Superior temporal gyrus (tissue), 1 donor: ENCODE measurements at regions not wholly inside any gene's neighbourhood (a gene's known extent, or its start where the extent isn't known, plus 50 kb on each side); places are given as distances from the start of the nearest gene placed in this dataset.
A peak's percentile ranks its signal among the peaks of the same experiment; 100 is the strongest.
"Not testable (repeated sequence)": the region's sequence is repeated elsewhere in the genome, so short reads cannot be mapped to it uniquely, and the experiment has no call there.

Experiments used
- DNase-seq: peaks from one replicate; pipeline ENCODE4 v3.0.0-alpha.2; 2016; ENCODE audit errors: extremely low spot score

DNA sequence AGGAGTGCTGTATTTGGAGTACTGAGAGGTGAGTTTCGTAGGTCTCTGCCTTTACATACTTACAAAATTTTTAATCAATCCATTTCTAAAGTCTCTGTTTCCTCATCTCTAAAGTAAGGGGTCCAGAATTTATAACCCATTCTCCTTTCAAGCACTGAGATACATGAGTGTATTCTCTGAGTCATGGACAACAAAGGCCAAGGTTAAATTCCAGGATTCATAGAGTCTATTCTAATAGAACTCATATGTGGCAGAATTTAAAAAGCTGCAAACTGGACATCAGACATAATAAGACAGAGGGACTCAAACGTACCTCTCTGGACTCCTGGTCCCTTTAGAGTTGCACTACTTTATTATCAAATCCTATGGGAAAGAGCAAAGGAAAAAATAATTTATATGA is 112.5 kb upstream of the SLIT3 start:
- DNase-seq = no peak

DNA sequence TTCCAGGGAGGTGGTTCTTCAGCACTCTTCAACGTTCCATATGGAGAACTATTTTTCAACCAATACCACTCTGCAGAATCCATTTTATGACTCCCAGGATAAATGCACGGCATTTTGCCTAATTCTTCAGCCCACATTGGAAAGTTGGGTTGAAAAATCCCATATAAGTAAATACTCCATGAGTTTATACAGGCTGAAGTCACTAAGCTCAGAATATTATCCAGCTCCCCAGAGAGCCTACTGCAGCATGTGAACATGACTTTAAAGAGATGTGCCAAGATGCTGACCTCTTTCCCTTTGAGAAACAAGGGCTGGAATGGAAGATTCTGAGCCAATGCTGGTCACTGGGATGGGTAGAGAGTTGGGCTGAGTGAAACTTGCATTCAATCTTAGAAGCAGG is 111.9 kb upstream of the SLIT3 start:
- DNase-seq = no peak

DNA sequence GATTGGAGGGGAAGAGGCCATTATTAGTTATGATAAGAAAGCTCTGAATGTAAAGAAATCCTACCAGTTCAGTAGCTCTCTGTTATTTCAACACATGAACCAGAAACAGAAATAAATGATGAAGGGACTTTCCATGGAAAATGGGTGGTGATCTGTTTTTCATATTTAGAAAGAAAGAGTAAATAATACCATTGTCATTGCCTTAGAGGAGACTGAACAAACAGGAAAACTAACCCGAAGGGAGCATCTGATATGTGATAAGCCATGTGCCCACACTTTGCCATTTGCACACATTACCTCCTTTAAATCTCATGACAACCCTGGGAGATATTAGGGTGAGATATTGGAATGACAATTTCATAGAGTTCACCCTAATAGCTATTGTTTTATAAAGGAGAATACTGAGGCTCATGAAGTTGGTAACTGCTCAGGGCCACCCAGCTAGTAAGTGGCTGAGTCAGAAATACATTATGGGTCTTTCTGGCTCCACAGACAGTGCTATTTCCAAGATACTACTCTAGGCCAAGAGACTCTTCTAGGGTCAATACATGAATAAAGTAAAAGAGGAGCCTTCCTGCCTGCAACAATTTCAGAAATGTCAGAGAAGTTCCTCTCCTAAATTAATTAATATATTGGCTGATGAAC is 111.0 kb upstream of the SLIT3 start:
- DNase-seq = no peak

- DNase-seq = peak; percentile 48
These were observed 110.3 kb upstream of the SLIT3 start for GRCh38 chr5:169410996-169411783.

DNA sequence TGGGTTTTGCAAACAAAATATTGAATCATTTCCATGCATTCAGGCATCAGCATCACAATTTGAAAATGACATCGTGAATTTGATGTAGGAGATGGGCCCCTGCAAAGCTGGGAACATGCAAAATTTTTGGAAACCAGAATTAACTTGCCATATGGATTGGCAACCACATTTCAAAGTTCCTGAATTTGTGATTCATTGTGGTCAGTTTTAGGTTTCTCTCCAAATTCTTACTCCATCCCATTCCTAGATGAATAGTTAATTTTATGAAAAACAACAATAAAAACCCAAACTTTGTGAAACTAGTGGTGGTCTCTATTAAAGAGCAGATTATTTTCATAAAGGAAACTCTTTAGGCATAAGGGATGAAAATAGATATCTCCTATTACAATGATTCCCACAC is 107.8 kb upstream of the SLIT3 start:
- DNase-seq = no peak

- DNase-seq = no peak
These were observed 107.2 kb upstream of the SLIT3 start for GRCh38 chr5:169408171-169408570.

DNA sequence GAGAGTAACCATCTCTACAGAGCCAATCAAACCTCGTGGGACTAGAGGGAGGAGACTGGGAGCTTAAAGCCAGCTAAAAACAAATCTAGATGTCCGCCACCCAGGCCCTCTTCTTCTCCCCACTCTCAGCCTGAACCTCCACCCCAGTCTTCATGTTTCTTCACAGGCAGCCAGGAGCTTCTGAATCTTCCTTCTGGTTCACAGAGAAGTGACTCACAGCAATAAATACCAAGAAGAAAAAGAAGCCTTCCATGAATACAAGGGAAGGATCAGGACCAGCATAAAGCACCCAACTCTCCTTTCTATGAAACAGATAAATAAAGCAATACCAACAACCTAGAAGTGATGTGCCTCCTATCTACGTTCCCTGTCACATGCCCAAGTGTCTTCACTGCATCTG is 103.3 kb upstream of the SLIT3 start:
- no peak for DNase-seq

GRCh38 chr5:169398515-169398914 is 97.6 kb upstream of the SLIT3 start:
- no peak for DNase-seq

GRCh38 chr5:169395136-169395535 is 94.2 kb upstream of the SLIT3 start:
- DNase-seq = no peak

DNA sequence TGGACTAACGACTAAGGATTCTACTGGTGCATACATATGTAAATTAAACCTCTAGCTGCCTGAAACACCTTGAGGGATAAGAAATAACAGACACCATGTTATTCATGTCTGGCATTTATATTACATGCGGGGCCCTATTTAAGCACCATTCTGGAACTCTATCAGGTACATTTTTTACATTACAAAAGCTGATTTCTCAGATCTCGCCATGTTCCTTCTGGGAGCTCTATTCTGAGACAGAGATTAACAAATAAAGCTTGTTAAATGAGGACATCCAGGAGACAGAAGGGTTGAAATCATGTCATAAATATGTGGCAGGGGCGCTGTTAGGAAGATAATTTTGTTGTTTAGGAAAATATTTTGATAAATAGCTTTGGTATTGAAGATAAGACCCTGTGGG is 93.4 kb upstream of the SLIT3 start:
- DNase-seq = no peak

GRCh38 chr5:169393907-169394306 is 93.0 kb upstream of the SLIT3 start:
- no peak for DNase-seq

- no peak for DNase-seq
These were observed 89.3 kb upstream of the SLIT3 start for GRCh38 chr5:169390265-169390664.

DNA sequence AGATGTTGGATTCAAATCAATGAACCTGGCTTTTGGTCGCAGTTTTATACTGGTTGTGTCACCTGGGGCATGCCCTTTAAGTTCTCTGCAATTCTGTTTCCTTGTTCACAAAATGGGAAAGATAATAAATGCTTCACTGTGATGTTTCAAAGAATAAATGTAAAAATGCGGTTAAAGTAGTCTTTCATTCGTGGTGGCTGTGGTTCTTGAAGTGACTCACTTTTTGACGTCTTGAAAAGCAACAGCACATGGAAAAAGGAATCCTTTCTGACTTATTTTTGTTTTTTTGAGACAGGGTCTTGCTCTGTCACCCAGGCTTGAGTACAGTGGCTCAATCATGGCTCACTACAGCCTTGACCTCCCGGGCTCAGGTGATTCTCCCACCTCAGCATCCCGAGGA is 88.4 kb upstream of the SLIT3 start:
- DNase-seq = no peak

- no peak for DNase-seq
These were observed 84.7 kb upstream of the SLIT3 start for GRCh38 chr5:169385636-169386035.

DNA sequence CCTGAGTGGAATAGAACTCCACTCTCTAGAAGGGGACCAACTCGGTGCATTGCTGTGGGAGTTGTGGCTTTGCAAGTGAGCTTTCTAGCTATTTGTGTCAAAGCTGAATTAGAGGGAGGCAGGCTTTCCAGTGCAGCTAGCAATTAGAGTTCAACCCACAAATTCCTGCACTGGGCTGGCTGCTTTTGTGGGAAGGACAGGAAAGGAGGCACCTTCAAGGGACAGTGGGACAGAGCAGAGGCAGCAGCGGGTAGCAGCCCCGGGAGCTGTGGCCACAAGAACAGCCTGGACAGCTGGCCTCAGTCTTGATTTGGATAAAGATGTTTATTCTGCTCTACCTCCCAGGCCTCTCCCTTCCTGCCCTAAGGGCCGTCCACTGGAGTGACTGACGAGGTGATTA is 83.7 kb upstream of the SLIT3 start:
- DNase-seq = no peak

DNA sequence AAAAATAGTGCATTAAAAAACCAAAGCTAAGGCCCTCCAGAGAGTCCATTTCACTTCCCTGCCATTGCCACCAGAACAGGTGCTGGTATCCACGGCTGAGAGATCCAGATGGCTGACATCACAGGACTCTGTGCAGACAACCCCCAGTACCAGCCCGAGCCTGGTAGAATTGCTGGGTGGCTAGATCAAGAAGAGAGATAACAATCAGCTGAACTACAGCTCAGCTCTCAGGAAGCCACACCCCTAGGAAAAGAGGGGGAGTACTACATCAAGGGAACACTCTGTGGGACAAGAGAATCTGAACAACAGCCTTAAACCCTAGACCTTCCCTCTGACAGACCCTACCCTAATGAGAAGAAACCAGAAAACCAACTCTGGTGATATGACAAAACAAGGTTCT is 73.8 kb upstream of the SLIT3 start:
- no peak for DNase-seq

- DNase-seq = no peak
These were observed 73.2 kb upstream of the SLIT3 start for GRCh38 chr5:169374111-169374510.

- DNase-seq = not testable (repeated sequence)
These were observed 70.9 kb upstream of the SLIT3 start for GRCh38 chr5:169371801-169372200.

GRCh38 chr5:169369130-169369529 is 68.2 kb upstream of the SLIT3 start:
- no peak for DNase-seq

GRCh38 chr5:169367861-169368260 is 66.9 kb upstream of the SLIT3 start:
- DNase-seq = no peak

DNA sequence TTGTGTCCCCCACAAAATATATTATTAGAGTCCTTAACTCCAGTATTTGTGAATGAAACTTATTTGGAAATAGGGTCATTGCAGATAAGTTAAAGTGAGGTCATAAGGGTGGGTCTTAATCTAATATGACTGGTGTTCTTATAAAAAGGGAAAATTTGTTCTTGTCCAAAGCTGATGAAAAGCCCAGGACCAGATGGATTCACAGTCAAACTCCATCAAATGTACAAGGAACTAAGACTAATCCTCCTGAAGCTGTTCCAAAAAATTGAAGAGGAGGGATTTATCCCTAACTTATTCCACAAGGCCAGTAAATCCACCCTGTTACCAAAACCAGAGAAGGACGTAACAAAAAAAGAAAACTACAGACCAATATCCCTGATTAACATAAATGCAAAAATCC is 56.4 kb upstream of the SLIT3 start:
- DNase-seq = no peak

GRCh38 chr5:169356811-169357210 is 55.9 kb upstream of the SLIT3 start:
- DNase-seq = no peak

- DNase-seq = no peak
These were observed 55.2 kb upstream of the SLIT3 start for GRCh38 chr5:169356181-169356580.

DNA sequence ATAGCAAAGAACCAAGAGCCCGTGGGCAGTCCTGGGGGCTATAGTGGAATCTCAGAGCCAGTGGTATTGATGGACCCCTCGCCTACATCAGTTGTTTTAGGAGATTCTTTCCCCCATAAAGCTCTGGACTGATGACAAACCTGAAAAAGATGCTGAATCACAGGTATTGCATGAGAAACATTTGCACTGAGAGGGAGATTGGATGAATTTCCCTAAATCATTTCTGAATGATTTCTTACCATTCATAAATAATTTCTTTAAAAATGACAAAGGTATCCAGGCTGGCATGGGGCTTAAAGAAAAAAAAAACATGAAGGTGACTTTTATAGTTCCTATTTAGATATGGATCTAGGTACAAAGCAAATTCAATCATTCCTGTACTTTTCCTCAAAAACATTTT is 54.0 kb upstream of the SLIT3 start:
- DNase-seq = no peak
